ENCODE measurements at regions not wholly inside any gene's neighbourhood (a gene's known extent, or its start where the extent isn't known, plus 50 kb on each side); places are given as distances from the start of the nearest gene placed in this dataset.

- Histone ChIP-seq H3K4me3 (ENCODE audit: low read length) (no peak overlapping the region), H3K4me1 (ENCODE audit: control insufficient read depth, insufficient read depth, low read length) (no peaks in the 10 kb centered on the region), H3K36me3 (ENCODE audit: control insufficient read depth, insufficient read depth, low read length) (no peaks in the 10 kb centered on the region), H3K27me3 (ENCODE audit: control insufficient read depth, insufficient read depth, low read length, poor library complexity, severe bottlenecking) (no peaks in the 10 kb centered on the region), H3K9ac (ENCODE audit: extremely low read depth, low read length, poor library complexity, severe bottlenecking) (no peak overlapping the region), H3K9me3 (ENCODE audit: control insufficient read depth, low read length) (no peaks in the 10 kb centered on the region), H3K27ac (ENCODE audit: low read depth, low read length) (no peak overlapping the region)
- Mint-ChIP-seq H3K27me3 (ENCODE audit: insufficient read depth) (no peaks in the 10 kb centered on the region), H3K9me3 (no peaks in the 10 kb centered on the region), H3K4me3 (no peak overlapping the region), H3K27ac (no peak overlapping the region), H3K4me1 (no peaks in the 10 kb centered on the region), H3K36me3 (ENCODE audit: low read depth) (no peaks in the 10 kb centered on the region)
- TF ChIP-seq, protein P1, sequence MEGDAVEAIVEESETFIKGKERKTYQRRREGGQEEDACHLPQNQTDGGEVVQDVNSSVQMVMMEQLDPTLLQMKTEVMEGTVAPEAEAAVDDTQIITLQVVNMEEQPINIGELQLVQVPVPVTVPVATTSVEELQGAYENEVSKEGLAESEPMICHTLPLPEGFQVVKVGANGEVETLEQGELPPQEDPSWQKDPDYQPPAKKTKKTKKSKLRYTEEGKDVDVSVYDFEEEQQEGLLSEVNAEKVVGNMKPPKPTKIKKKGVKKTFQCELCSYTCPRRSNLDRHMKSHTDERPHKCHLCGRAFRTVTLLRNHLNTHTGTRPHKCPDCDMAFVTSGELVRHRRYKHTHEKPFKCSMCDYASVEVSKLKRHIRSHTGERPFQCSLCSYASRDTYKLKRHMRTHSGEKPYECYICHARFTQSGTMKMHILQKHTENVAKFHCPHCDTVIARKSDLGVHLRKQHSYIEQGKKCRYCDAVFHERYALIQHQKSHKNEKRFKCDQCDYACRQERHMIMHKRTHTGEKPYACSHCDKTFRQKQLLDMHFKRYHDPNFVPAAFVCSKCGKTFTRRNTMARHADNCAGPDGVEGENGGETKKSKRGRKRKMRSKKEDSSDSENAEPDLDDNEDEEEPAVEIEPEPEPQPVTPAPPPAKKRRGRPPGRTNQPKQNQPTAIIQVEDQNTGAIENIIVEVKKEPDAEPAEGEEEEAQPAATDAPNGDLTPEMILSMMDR (conservative IDR thresholded peaks at IDR 0.05) = no peak
- 90 to 96% methylated on average over 3 to 4 of the region's 4 CpGs for WGBS, 2 experiments (ENCODE audit: insufficient coverage in 1 of 2, insufficient read length in 1 of 2)
- no peak for DNase-seq
These were observed 95.2 kb upstream of the TMEM26 start for GRCh38 chr10:61548364-61548763.

GRCh38 chr10:61547297-61547696 lies 94.1 kb upstream of the TMEM26 start:
- Mint-ChIP-seq H3K27ac (no peak overlapping the region), H3K9me3 (no peaks in the 10 kb centered on the region), H3K4me1 (no peaks in the 10 kb centered on the region), H3K36me3 (ENCODE audit: low read depth) (no peaks in the 10 kb centered on the region), H3K27me3 (ENCODE audit: insufficient read depth) (no peaks in the 10 kb centered on the region), H3K4me3 (no peak overlapping the region)
- H3K9me3 ChIP-seq (ENCODE audit: control insufficient read depth, low read length) = no peaks in the 10 kb centered on the region
- no peaks in the 10 kb centered on the region for H3K4me1 ChIP-seq (ENCODE audit: control insufficient read depth, insufficient read depth, low read length)
- H3K4me3 ChIP-seq (ENCODE audit: low read length) = no peak overlapping the region
- H3K27ac ChIP-seq (ENCODE audit: low read depth, low read length) = no peak overlapping the region
- no peaks in the 10 kb centered on the region for H3K36me3 ChIP-seq (ENCODE audit: control insufficient read depth, insufficient read depth, low read length)
- no peaks in the 10 kb centered on the region for H3K27me3 ChIP-seq (ENCODE audit: control insufficient read depth, insufficient read depth, low read length, poor library complexity, severe bottlenecking)
- 86 to 96% methylated on average over 1 of the region's 1 CpG for WGBS, 2 experiments (ENCODE audit: insufficient coverage in 1 of 2, insufficient read length in 1 of 2)
- no peak overlapping the region for H3K9ac ChIP-seq (ENCODE audit: extremely low read depth, low read length, poor library complexity, severe bottlenecking)
- no peak for DNase-seq
- TF ChIP-seq, protein P1 (conservative IDR thresholded peaks at IDR 0.05) = no peak

DNA sequence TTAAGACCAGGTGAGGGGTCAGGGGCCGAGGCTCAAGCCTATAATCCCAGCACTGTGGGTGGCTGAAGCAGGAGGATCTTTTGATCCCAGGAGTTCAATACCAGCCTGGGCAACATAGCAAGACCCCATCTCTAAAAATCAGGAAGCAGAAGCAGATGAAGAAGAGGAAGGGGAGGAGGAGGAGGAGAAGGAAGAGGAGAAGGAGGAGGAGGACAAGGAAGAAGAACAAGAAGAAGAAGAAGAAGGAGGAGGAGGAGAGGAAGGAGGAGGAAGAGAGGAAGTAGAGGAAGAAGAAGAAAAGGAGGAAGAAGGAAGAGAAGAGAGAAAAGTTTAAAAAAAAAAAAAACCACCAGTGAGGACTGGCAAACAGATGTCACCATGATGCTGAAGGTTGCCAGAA lies 92.0 kb upstream of the TMEM26 start:
- no peak overlapping the region for H3K27ac ChIP-seq (ENCODE audit: low read depth, low read length)
- H3K27ac Mint-ChIP-seq = no peak overlapping the region
- H3K9me3 Mint-ChIP-seq = no peaks in the 10 kb centered on the region
- H3K9ac ChIP-seq (ENCODE audit: extremely low read depth, low read length, poor library complexity, severe bottlenecking) = no peak overlapping the region
- 72% methylated on average over 1 of the region's 1 CpG; no CpG with 5 or more reads in 1 of the 2 experiments for WGBS, 2 experiments (ENCODE audit: insufficient coverage in 1 of 2, insufficient read length in 1 of 2)
- H3K27me3 Mint-ChIP-seq (ENCODE audit: insufficient read depth) = no peaks in the 10 kb centered on the region
- no peak overlapping the region for H3K4me3 ChIP-seq (ENCODE audit: low read length)
- H3K4me1 Mint-ChIP-seq = no peaks in the 10 kb centered on the region
- H3K4me1 ChIP-seq (ENCODE audit: control insufficient read depth, insufficient read depth, low read length) = no peaks in the 10 kb centered on the region
- H3K27me3 ChIP-seq (ENCODE audit: control insufficient read depth, insufficient read depth, low read length, poor library complexity, severe bottlenecking) = no peaks in the 10 kb centered on the region
- H3K4me3 Mint-ChIP-seq = no peak overlapping the region
- H3K36me3 ChIP-seq (ENCODE audit: control insufficient read depth, insufficient read depth, low read length) = no peaks in the 10 kb centered on the region
- no peaks in the 10 kb centered on the region for H3K36me3 Mint-ChIP-seq (ENCODE audit: low read depth)
- TF ChIP-seq, protein P1 (conservative IDR thresholded peaks at IDR 0.05) = no peak
- DNase-seq = no peak
- H3K9me3 ChIP-seq (ENCODE audit: control insufficient read depth, low read length) = no peaks in the 10 kb centered on the region

All from endodermal cell (in vitro differentiated cells).